ENCODE measurements at regions not wholly inside any gene's neighbourhood (a gene's known extent, or its start where the extent isn't known, plus 50 kb on each side); places are given as distances from the start of the nearest gene placed in this dataset.

DNA sequence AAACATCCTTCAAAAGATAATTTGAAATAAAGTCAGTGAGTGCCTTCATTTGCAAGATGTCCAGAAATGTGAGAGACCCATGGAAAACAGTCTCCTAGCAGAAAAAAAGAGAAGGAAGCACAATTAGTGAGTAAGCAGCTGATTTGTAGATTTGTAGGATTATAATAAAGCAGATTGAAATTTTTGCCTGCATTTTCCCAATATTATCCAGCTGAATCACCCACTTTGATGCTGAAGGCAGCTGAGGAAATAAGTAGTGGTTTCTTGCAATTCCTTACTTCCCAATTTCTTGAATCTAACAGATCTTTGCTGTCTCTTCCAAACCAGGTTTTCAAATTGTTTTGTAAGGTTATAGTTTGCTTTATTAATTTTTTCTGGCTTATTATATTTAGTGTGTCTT is 181.4 kb downstream of the GNAT3 start:
- H3K9ac ChIP-seq (ENCODE audit: control insufficient read depth, extremely low read depth, insufficient read depth, low read length) = no peak overlapping the region
- H3K4me2 ChIP-seq (ENCODE audit: control insufficient read depth, extremely low read depth, insufficient read depth, low read depth, low read length) = no peak overlapping the region
- dilution Hi-C loops (cut with MboI; ENCODE audit: extremely low pct_ligation_motif_present, low sequenced_read_pairs) = no loop called here
- H2AFZ ChIP-seq (ENCODE audit: control insufficient read depth, low read length) = no peak overlapping the region
- DNase-seq (ENCODE audit: low read depth, low spot score) = no peak
- no peaks in the 10 kb centered on the region for H3K36me3 ChIP-seq (ENCODE audit: control insufficient read depth in 2 of 2, extremely low read depth in 1 of 2, insufficient read depth in 2 of 2, low read length in 2 of 2)
- H3K4me1 ChIP-seq (ENCODE audit: control insufficient read depth, extremely low read depth, insufficient read depth, low read length) = peaks cover 5% of the 10 kb centered on the region
- H3K79me2 ChIP-seq (ENCODE audit: control insufficient read depth, insufficient read depth, low read length) = no peaks in the 10 kb centered on the region
- H3K4me3 ChIP-seq (ENCODE audit: control insufficient read depth in 2 of 3, extremely low read depth in 1 of 3, insufficient read depth in 2 of 3, low read depth in 1 of 3, low read length in 3 of 3) = no peak overlapping the region
- H3K9me1 ChIP-seq (ENCODE audit: control insufficient read depth, extremely low read depth, insufficient read depth, low read length) = no peaks in the 10 kb centered on the region
- H3K27ac ChIP-seq (ENCODE audit: control insufficient read depth, insufficient read depth, low read length) = no peak overlapping the region
- TF ChIP-seq, protein P1, sequence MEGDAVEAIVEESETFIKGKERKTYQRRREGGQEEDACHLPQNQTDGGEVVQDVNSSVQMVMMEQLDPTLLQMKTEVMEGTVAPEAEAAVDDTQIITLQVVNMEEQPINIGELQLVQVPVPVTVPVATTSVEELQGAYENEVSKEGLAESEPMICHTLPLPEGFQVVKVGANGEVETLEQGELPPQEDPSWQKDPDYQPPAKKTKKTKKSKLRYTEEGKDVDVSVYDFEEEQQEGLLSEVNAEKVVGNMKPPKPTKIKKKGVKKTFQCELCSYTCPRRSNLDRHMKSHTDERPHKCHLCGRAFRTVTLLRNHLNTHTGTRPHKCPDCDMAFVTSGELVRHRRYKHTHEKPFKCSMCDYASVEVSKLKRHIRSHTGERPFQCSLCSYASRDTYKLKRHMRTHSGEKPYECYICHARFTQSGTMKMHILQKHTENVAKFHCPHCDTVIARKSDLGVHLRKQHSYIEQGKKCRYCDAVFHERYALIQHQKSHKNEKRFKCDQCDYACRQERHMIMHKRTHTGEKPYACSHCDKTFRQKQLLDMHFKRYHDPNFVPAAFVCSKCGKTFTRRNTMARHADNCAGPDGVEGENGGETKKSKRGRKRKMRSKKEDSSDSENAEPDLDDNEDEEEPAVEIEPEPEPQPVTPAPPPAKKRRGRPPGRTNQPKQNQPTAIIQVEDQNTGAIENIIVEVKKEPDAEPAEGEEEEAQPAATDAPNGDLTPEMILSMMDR (optimal IDR thresholded peaks at IDR 0.05 in 1 of 3, IDR thresholded peaks at IDR 0.05 in 1 of 3, conservative IDR thresholded peaks at IDR 0.05 in 1 of 3; ENCODE audit: extremely low read depth in 1 of 3, insufficient read depth in 2 of 3, low read length in 3 of 3) = no peak
- TF ChIP-seq EZH2 (IDR thresholded peaks at IDR 0.05; ENCODE audit: low read length) = no peak
- H3K9me3 ChIP-seq (ENCODE audit: control insufficient read depth, low read depth, low read length) = no peaks in the 10 kb centered on the region
- FAIRE-seq = peak; percentile 53
- no peaks in the 10 kb centered on the region for H3K27me3 ChIP-seq (ENCODE audit: control insufficient read depth, extremely low read depth, insufficient read depth, low read length)
- no peaks in the 10 kb centered on the region for H4K20me1 ChIP-seq (ENCODE audit: control insufficient read depth, extremely low read depth, insufficient read depth, low read length)

DNA sequence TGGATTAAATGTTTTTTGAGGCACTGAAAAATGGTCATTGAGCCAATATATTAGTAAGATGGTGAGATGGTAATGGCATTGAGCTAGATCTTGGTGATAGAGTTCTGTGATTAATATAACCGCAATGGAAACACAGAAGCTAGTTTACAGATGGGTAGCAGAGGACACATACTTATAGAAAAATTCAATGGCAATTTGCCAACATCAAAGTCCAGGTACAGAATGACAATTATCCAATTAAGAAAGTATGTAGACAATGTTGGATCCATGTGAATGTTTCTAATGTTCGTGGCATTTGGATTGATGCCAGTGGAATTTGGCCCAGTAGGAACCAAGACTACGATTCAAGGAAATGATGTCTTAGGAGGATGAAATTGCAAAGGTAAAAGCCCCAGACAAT is 187.8 kb downstream of the GNAT3 start:
- no peak overlapping the region for H3K4me3 ChIP-seq (ENCODE audit: control insufficient read depth in 2 of 3, extremely low read depth in 1 of 3, insufficient read depth in 2 of 3, low read depth in 1 of 3, low read length in 3 of 3)
- H3K27ac ChIP-seq (ENCODE audit: control insufficient read depth, insufficient read depth, low read length) = no peak overlapping the region
- no peak for TF ChIP-seq EZH2 (IDR thresholded peaks at IDR 0.05; ENCODE audit: low read length)
- TF ChIP-seq, protein P1 (optimal IDR thresholded peaks at IDR 0.05 in 1 of 3, IDR thresholded peaks at IDR 0.05 in 1 of 3, conservative IDR thresholded peaks at IDR 0.05 in 1 of 3; ENCODE audit: extremely low read depth in 1 of 3, insufficient read depth in 2 of 3, low read length in 3 of 3) = no peak
- H3K4me2 ChIP-seq (ENCODE audit: control insufficient read depth, extremely low read depth, insufficient read depth, low read depth, low read length) = peak overlapping the region; percentile 48
- H3K9me1 ChIP-seq (ENCODE audit: control insufficient read depth, extremely low read depth, insufficient read depth, low read length) = no peaks in the 10 kb centered on the region
- no peak overlapping the region for H3K9ac ChIP-seq (ENCODE audit: control insufficient read depth, extremely low read depth, insufficient read depth, low read length)
- no peaks in the 10 kb centered on the region for H3K27me3 ChIP-seq (ENCODE audit: control insufficient read depth, extremely low read depth, insufficient read depth, low read length)
- H2AFZ ChIP-seq (ENCODE audit: control insufficient read depth, low read length) = no peak overlapping the region
- H3K36me3 ChIP-seq (ENCODE audit: control insufficient read depth in 2 of 2, extremely low read depth in 1 of 2, insufficient read depth in 2 of 2, low read length in 2 of 2) = no peaks in the 10 kb centered on the region
- dilution Hi-C loops (cut with MboI; ENCODE audit: extremely low pct_ligation_motif_present, low sequenced_read_pairs) = no loop called here
- DNase-seq (ENCODE audit: low read depth, low spot score) = peak; percentile 68
- no peaks in the 10 kb centered on the region for H4K20me1 ChIP-seq (ENCODE audit: control insufficient read depth, extremely low read depth, insufficient read depth, low read length)
- peak; percentile 98 for FAIRE-seq
- H3K4me1 ChIP-seq (ENCODE audit: control insufficient read depth, extremely low read depth, insufficient read depth, low read length) = peaks cover 19% of the 10 kb centered on the region
- no peaks in the 10 kb centered on the region for H3K79me2 ChIP-seq (ENCODE audit: control insufficient read depth, insufficient read depth, low read length)
- H3K9me3 ChIP-seq (ENCODE audit: control insufficient read depth, low read depth, low read length) = no peaks in the 10 kb centered on the region

Data from keratinocyte (primary cell).